Mesenchymal stem cell (in vitro differentiated cells and primary cell): ENCODE measurements at regions not wholly inside any gene's neighbourhood (a gene's known extent, or its start where the extent isn't known, plus 50 kb on each side); places are given as distances from the start of the nearest gene placed in this dataset.

Experiments
- DNase-seq: peaks from one replicate; pipeline ENCODE4 v3.0.0-alpha.2; 2013
- H2AFZ ChIP-seq: one replicate; pipeline ENCODE4 v1.6.1; 2013; ENCODE audit warnings: low read depth, mild to moderate bottlenecking, control low read depth, inconsistent platforms, low read length, moderate library complexity
- H2AK5ac ChIP-seq: 2 replicates; pipeline ENCODE4 v1.6.1; 2013; ENCODE audit warnings: low read length, moderate library complexity, mild to moderate bottlenecking, inconsistent platforms; ENCODE audit not compliant: severe bottlenecking
- H2BK120ac ChIP-seq: one replicate; pipeline ENCODE4 v1.6.1; 2013; ENCODE audit warnings: low read depth, mild to moderate bottlenecking, inconsistent platforms, low read length, moderate library complexity
- H2BK12ac ChIP-seq, 2 experiments: one replicate each; pipeline ENCODE4 v1.6.1; 2013; ENCODE audit warnings: inconsistent platforms in 2 of 2, low read length in 2 of 2, mild to moderate bottlenecking in 2 of 2, moderate library complexity in 2 of 2, control low read depth in 1 of 2
- H2BK15ac ChIP-seq: one replicate; pipeline ENCODE4 v1.6.1; 2013; ENCODE audit warnings: mild to moderate bottlenecking, low read depth, inconsistent platforms; ENCODE audit not compliant: poor library complexity, severe bottlenecking
- H2BK5ac ChIP-seq: 2 replicates; pipeline ENCODE4 v1.6.1; 2013; ENCODE audit warnings: low read depth, mild to moderate bottlenecking, low read length, control low read depth, inconsistent platforms; ENCODE audit not compliant: poor library complexity, severe bottlenecking
- H3K14ac ChIP-seq, 2 experiments: one replicate each; pipeline ENCODE4 v1.6.1; 2013; ENCODE audit warnings: inconsistent platforms in 2 of 2, low read length in 2 of 2, control low read depth in 1 of 2, mild to moderate bottlenecking in 1 of 2, moderate library complexity in 1 of 2
- H3K18ac ChIP-seq, 2 experiments: one replicate each; pipeline ENCODE4 v1.6.1; 2013; ENCODE audit warnings: inconsistent platforms in 2 of 2, low read length in 2 of 2, control low read depth in 1 of 2, low read depth in 1 of 2, mild to moderate bottlenecking in 1 of 2
- H3K23ac ChIP-seq, 2 experiments: one replicate each; pipeline ENCODE4 v1.6.1; 2013; ENCODE audit warnings: inconsistent platforms in 2 of 2, low read length in 2 of 2, mild to moderate bottlenecking in 2 of 2, moderate library complexity in 2 of 2, control low read depth in 1 of 2
- H3K27ac ChIP-seq: 2 replicates; pipeline ENCODE4 v1.5.1; 2013; ENCODE audit warnings: mild to moderate bottlenecking, moderate library complexity, low read length, control low read depth, inconsistent platforms; ENCODE audit not compliant: poor library complexity, severe bottlenecking
- H3K27me3 ChIP-seq, 2 experiments: 2 replicates each; pipeline versions ENCODE4 v1.6.1 to v1.7.0; 2013; ENCODE audit warnings: low read length in 2 of 2, mild to moderate bottlenecking in 2 of 2, moderate library complexity in 2 of 2, control low read depth in 1 of 2, inconsistent platforms in 1 of 2; ENCODE audit not compliant: control insufficient read depth in 1 of 2, insufficient read depth in 1 of 2
- H3K36me3 ChIP-seq, 2 experiments: 2 replicates each; pipeline versions ENCODE4 v1.6.1 to v1.7.0; 2013; ENCODE audit warnings: low read length in 2 of 2, control low read depth in 1 of 2, inconsistent platforms in 1 of 2, low read depth in 1 of 2, mild to moderate bottlenecking in 1 of 2; ENCODE audit not compliant: insufficient read depth in 2 of 2, control insufficient read depth in 1 of 2
- H3K4ac ChIP-seq, 2 experiments: one replicate each; pipeline ENCODE4 v1.6.1; 2013; ENCODE audit warnings: inconsistent platforms in 2 of 2, low read length in 2 of 2, mild to moderate bottlenecking in 2 of 2, moderate library complexity in 2 of 2, control low read depth in 1 of 2, low read depth in 1 of 2
- H3K4me1 ChIP-seq: 2 replicates; pipeline ENCODE4 v1.6.1; 2013; ENCODE audit warnings: low read depth, low read length, control low read depth; ENCODE audit not compliant: control insufficient read depth, insufficient read depth
- H3K4me2 ChIP-seq: 2 replicates; pipeline ENCODE4 v1.6.1; 2013; ENCODE audit warnings: low read length, mild to moderate bottlenecking, inconsistent platforms; ENCODE audit not compliant: poor library complexity, severe bottlenecking
- H3K4me3 ChIP-seq, 2 experiments: 2 replicates each; pipeline versions ENCODE4 v1.5.1 to v1.7.0; 2013; ENCODE audit warnings: low read length in 2 of 2, mild to moderate bottlenecking in 2 of 2, control low read depth in 1 of 2, low read depth in 1 of 2; ENCODE audit not compliant: insufficient read depth in 1 of 2
- H3K79me1 ChIP-seq: replicated peaks from 2 replicates; pipeline ENCODE4 v1.6.1; 2013; ENCODE audit warnings: mild to moderate bottlenecking, control low read depth, low read length, inconsistent platforms; ENCODE audit not compliant: poor library complexity, severe bottlenecking
- H3K9ac ChIP-seq: 2 replicates; pipeline ENCODE4 v1.7.0; 2013; ENCODE audit warnings: mild to moderate bottlenecking, low read length, moderate library complexity
- H3K9me3 ChIP-seq: 2 replicates; pipeline ENCODE4 v1.7.0; 2013; ENCODE audit warnings: mild to moderate bottlenecking, low read length; ENCODE audit not compliant: control insufficient read depth
- H4K8ac ChIP-seq: one replicate; pipeline ENCODE4 v1.6.1; 2013; ENCODE audit warnings: inconsistent platforms, mild to moderate bottlenecking, low read length, moderate library complexity
- H4K91ac ChIP-seq: one replicate; pipeline ENCODE4 v1.6.1; 2013; ENCODE audit warnings: mild to moderate bottlenecking, low read length, inconsistent platforms
- WGBS: methylation state at CpG from one replicate; pipeline ENCODE4 v1.1.7; 2013; ENCODE audit warnings: mixed read lengths; 5-methylcytosine and 5-hydroxymethylcytosine counted together

DNA sequence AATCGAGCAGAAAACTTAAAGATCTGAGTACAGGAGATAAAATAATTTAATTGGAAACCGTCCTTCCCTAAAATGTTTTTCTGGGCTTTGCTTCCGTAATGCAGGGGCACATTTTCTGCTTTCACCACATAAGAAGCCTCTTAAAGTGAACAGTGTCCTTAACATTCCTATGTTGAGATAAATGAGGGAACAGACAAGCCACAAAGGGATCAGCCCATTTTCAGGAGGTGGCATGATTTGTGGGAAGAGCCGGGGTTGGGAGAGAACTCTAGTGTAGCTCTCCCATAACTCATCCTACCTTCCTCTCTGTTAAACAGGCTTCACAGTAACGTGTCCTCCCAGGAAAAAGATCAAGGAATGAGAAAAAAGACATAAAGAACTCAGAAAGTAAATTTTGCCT is 56.9 kb upstream of the ACVR1C start:
- peak; percentile 15 for DNase-seq
- WGBS: 42% methylated on average over 3 of the region's 5 CpGs

DNA sequence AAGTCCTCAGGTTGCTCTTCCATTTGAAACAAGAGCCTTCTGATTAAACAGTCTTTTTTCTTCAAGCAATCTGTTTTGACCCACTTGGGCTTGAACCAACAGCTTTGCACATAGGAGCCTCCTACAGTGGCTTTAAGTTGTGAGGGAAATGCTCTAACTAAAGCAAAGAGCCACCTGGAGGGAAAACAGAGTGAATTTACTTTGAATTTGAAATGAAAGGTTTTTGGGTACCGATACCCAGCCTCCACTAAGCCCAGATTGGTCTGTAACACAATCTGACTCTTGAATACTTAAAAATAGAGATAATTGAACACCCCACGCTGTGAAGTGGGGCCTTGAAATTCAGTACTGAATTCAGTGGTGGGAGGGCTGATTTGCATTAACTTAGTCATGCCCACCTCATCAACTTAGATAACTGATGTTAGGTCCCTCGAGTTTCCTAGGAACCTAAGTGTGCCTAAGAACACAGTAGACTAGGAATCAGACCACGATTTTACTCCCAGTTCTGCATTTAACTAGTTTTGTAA is 56.3 kb upstream of the ACVR1C start:
- Histone ChIP-seq H3K4me1 (no peaks in the 10 kb centered on the region), H3K18ac (no peak overlapping the region), H3K4me2 (no peak overlapping the region), H3K14ac (no peak overlapping the region), H4K91ac (no peak overlapping the region), H2BK12ac (peak overlapping the region in 1 of 2 experiments; percentile 6), H3K36me3 (no peaks in the 10 kb centered on the region), H3K4ac (no peak overlapping the region), H4K8ac (no peak overlapping the region), H3K9me3 (peaks cover 4% of the 10 kb centered on the region), H3K27me3 (no peaks in the 10 kb centered on the region), H2AFZ (no peak overlapping the region), H3K27ac (no peak overlapping the region), H3K4me3 (no peak overlapping the region), H3K23ac (no peak overlapping the region), H2BK120ac (no peak overlapping the region), H3K79me1 (no peaks in the 10 kb centered on the region), H2BK5ac (no peak overlapping the region), H2BK15ac (no peak overlapping the region), H2AK5ac (no peak overlapping the region), H3K9ac (no peak overlapping the region)
- DNase-seq: no peak
- WGBS: 29% methylated on average over 3 of the region's 4 CpGs

More for the DNA sequence above, 56.9 kb upstream of the ACVR1C start:
- Histone ChIP-seq H3K9ac (no peak overlapping the region), H3K23ac (no peak overlapping the region), H3K4me3 (no peak overlapping the region), H2BK12ac (no peak overlapping the region), H3K18ac (no peak overlapping the region), H4K91ac (no peak overlapping the region), H2AFZ (no peak overlapping the region), H2BK120ac (no peak overlapping the region), H3K79me1 (no peaks in the 10 kb centered on the region), H4K8ac (no peak overlapping the region), H2BK15ac (no peak overlapping the region), H3K4me2 (no peak overlapping the region), H3K14ac (no peak overlapping the region), H3K27ac (no peak overlapping the region), H3K4me1 (no peaks in the 10 kb centered on the region), H3K27me3 (no peaks in the 10 kb centered on the region), H2AK5ac (no peak overlapping the region), H3K9me3 (peaks cover 4% of the 10 kb centered on the region), H3K36me3 (no peaks in the 10 kb centered on the region), H3K4ac (no peak overlapping the region), H2BK5ac (no peak overlapping the region)
